PC-3 (cell line): ENCODE measurements at regions not wholly inside any gene's neighbourhood (a gene's known extent, or its start where the extent isn't known, plus 50 kb on each side); places are given as distances from the start of the nearest gene placed in this dataset.

ENCODE experiments used
- ATAC-seq: fragments of 200-7000 bp; cut with Tn5 transposase; 2 replicates; pipeline ENCODE4 v1.9.1; 2020; ENCODE audit warnings: mild to moderate bottlenecking, moderate library complexity
- BruUV-seq: library from RNA; stranded (reverse); fragments of 400-500 nt; replicated peaks from 2 replicates; lab custom pipeline; 2021; lab: Mats Ljungman, UMichigan
- CTCF ChIA-PET: fragments of 300-600 bp; sonication (Branson Sonifier 250); formaldehyde crosslinking; loops from one replicate; lab custom pipeline; 2022; ENCODE audit warnings: antibody characterized with exemption; lab: Charles Lee
- POLR2A ChIA-PET: fragments of 300-600 bp; sonication (Branson Sonifier 250); formaldehyde crosslinking; loops from one replicate; lab custom pipeline; 2022; ENCODE audit warnings: antibody characterized with exemption; ENCODE audit not compliant: unreplicated experiment; lab: Charles Lee
- DNase-seq: peaks from one replicate; pipeline ENCODE4 v3.0.0-alpha.2; 2015
- H2AFZ ChIP-seq: fragments of 300-600 bp; sonication (generic); 2 replicates; pipeline ENCODE4 v1.6.0; 2016; ENCODE audit warnings: antibody characterized with exemption, low read length
- H3F3A ChIP-seq: fragments of 300-600 bp; sonication (generic); one replicate; pipeline ENCODE4 v1.6.0; 2017; ENCODE audit warnings: antibody characterized with exemption, low read length, control low read depth, mild to moderate bottlenecking; ENCODE audit not compliant: unreplicated experiment
- H3K27ac ChIP-seq: fragments of 300-600 bp; sonication (generic); 2 replicates; pipeline ENCODE4 v1.5.1; 2016; ENCODE audit warnings: mild to moderate bottlenecking, low read length
- H3K27me3 ChIP-seq: fragments of 300-600 bp; sonication (generic); 2 replicates; pipeline ENCODE4 v1.6.1; 2016; ENCODE audit warnings: low read length, mixed read lengths
- H3K36me3 ChIP-seq: fragments of 300-600 bp; sonication (generic); 2 replicates; pipeline ENCODE4 v1.6.1; 2016; ENCODE audit warnings: low read depth, mixed run types, low read length, mixed read lengths
- H3K4me1 ChIP-seq: fragments of 300-600 bp; sonication (generic); 2 replicates; pipeline ENCODE4 v1.5.1; 2016; ENCODE audit warnings: low read length; ENCODE audit not compliant: insufficient read depth
- H3K4me2 ChIP-seq: fragments of 300-600 bp; sonication (generic); 2 replicates; pipeline ENCODE4 v1.6.0; 2016; ENCODE audit warnings: low read length
- H3K4me3 ChIP-seq: fragments of 300-600 bp; sonication (generic); 2 replicates; pipeline ENCODE4 v1.5.1; 2016; ENCODE audit warnings: mild to moderate bottlenecking, low read length, mixed read lengths
- H3K79me2 ChIP-seq: fragments of 300-600 bp; sonication (generic); 2 replicates; pipeline ENCODE4 v1.6.1; 2017; ENCODE audit warnings: low read length, mixed read lengths
- H3K9ac ChIP-seq: fragments of 300-600 bp; sonication (generic); 2 replicates; pipeline ENCODE4 v1.6.0; 2016; ENCODE audit warnings: mild to moderate bottlenecking, low read length
- H3K9me2 ChIP-seq: fragments of 300-600 bp; sonication (generic); replicated peaks from 2 replicates; pipeline ENCODE4 v1.6.1; 2016; ENCODE audit warnings: mixed run types, low read length, mixed read lengths
- H3K9me3 ChIP-seq: fragments of 300-600 bp; sonication (generic); 2 replicates; pipeline ENCODE4 v1.6.1; 2016; ENCODE audit warnings: low read length, mixed read lengths
- H4K20me1 ChIP-seq: fragments of 300-600 bp; sonication (generic); 2 replicates; pipeline ENCODE4 v1.6.1; 2016; ENCODE audit warnings: low read length, mixed read lengths
- EZH2 ChIP-seq: fragments of 300-600 bp; sonication (generic); IDR thresholded peaks from one replicate; pipeline ENCODE4 v1.6.1; 2017; ENCODE audit warnings: antibody characterized with exemption, mild to moderate bottlenecking, low read length; ENCODE audit not compliant: unreplicated experiment
- EZH2phosphoT487 ChIP-seq: fragments of 300-600 bp; sonication (generic); IDR thresholded peaks from 2 replicates; pipeline ENCODE4 v1.6.1; 2018; ENCODE audit warnings: mild to moderate bottlenecking, antibody characterized with exemption, low read length, borderline replicate concordance
- intact Hi-C: fragments of 100-400 bp; cut with micrococcal nuclease; formaldehyde crosslinking; loops from 2 replicates; pipeline ENCODE4 v1.9.0; 2023
- TF ChIP-seq, protein P1 (sequence below): fragments of 300-600 bp; sonication (generic); conservative IDR thresholded peaks from 2 replicates; pipeline ENCODE4 v1.5.1; 2017; ENCODE audit warnings: antibody characterized with exemption, low read depth, mild to moderate bottlenecking, low read length

DNA sequence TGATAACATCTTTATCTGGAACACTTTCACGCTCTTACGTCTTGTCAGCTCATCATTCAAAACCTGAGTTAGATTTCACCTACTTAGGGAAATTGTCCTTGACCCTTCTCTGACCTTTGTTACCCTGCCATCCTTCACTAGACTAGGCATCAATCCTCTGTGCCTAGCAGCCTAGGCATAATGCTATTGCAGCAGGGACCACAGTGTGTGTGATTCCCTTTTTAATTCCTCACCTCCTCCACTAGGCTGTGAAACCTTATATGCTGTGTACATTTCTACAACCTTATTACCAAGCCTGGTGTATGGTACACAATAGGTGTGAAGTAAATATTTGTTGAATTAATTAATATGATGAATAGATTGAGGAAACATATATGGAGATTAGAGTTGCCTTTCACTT, 66.7 kb upstream of the DEFB112 start:
- no TSS peak for BruUV-seq
- DNase-seq (no peak), ATAC-seq (no peak)
- Histone ChIP-seq H3K9me3 (no peaks in the 10 kb centered on the region), H4K20me1 (no peaks in the 10 kb centered on the region), H3K27ac (no peak overlapping the region), H3K4me2 (no peak overlapping the region), H3F3A (no peaks in the 10 kb centered on the region), H2AFZ (no peak overlapping the region), H3K4me3 (no peak overlapping the region), H3K4me1 (no peaks in the 10 kb centered on the region), H3K79me2 (no peaks in the 10 kb centered on the region), H3K9me2 (no peaks in the 10 kb centered on the region), H3K27me3 (peaks cover 43% of the 10 kb centered on the region), H3K9ac (no peak overlapping the region), H3K36me3 (no peaks in the 10 kb centered on the region)
- no peak for TF ChIP-seq EZH2
- intact Hi-C loops, result no loop called here
- ChIA-PET POLR2A (no interaction called here), CTCF (no interaction called here)

DNA sequence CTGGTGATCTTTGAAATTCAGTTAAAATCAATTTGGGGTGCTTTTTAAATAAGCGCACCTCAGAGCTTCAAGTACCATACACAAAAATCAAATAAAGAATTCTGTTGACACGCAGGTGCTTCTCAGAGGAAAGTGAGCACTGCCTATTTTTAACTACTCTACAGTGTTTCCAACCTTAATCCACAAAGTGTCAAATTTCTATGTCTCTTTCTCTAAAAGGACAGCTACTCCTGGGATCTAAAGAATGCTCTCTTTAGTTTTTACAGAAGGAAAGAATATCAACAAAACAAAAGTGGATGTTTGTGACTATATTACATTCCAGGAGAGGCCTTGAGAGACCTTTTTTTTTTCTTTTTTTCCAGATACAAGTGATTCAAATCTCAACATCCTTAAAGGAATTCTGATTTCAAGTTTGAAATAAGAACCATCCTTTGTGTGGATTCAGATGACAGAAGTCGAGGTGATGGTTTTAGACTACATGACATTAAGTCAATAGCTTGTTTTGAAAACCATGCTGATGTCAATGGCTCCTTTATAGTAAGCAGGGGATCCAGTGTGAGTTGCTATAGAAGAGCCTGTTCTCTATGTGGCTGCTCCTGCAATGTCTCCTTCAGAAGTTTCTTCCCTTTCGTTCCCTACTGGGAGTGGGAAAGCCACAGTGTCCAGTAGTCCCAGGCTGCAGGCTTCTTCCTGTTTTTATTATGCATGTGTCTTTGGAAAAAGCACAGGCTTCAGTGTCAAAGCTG, 67.2 kb upstream of the DEFB112 start:
- Histone ChIP-seq H3K4me2 (no peak overlapping the region), H3K9me2 (no peaks in the 10 kb centered on the region), H3K79me2 (no peaks in the 10 kb centered on the region), H3K9me3 (no peaks in the 10 kb centered on the region), H4K20me1 (no peaks in the 10 kb centered on the region), H3K4me1 (no peaks in the 10 kb centered on the region), H3K36me3 (no peaks in the 10 kb centered on the region), H3K9ac (no peak overlapping the region), H3K4me3 (no peak overlapping the region), H2AFZ (no peak overlapping the region), H3F3A (no peaks in the 10 kb centered on the region), H3K27me3 (peaks cover 39% of the 10 kb centered on the region), H3K27ac (no peak overlapping the region)
- BruUV-seq, result no TSS peak
- intact Hi-C loops, result no loop called here
- POLR2A ChIA-PET, result no interaction called here
- no peak for ATAC-seq
- CTCF ChIA-PET, result no interaction called here
- TF ChIP-seq EZH2 (no peak), EZH2phosphoT487 (no peak)
- TF ChIP-seq, protein P1, sequence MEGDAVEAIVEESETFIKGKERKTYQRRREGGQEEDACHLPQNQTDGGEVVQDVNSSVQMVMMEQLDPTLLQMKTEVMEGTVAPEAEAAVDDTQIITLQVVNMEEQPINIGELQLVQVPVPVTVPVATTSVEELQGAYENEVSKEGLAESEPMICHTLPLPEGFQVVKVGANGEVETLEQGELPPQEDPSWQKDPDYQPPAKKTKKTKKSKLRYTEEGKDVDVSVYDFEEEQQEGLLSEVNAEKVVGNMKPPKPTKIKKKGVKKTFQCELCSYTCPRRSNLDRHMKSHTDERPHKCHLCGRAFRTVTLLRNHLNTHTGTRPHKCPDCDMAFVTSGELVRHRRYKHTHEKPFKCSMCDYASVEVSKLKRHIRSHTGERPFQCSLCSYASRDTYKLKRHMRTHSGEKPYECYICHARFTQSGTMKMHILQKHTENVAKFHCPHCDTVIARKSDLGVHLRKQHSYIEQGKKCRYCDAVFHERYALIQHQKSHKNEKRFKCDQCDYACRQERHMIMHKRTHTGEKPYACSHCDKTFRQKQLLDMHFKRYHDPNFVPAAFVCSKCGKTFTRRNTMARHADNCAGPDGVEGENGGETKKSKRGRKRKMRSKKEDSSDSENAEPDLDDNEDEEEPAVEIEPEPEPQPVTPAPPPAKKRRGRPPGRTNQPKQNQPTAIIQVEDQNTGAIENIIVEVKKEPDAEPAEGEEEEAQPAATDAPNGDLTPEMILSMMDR, result no peak
- no peak for DNase-seq

DNA sequence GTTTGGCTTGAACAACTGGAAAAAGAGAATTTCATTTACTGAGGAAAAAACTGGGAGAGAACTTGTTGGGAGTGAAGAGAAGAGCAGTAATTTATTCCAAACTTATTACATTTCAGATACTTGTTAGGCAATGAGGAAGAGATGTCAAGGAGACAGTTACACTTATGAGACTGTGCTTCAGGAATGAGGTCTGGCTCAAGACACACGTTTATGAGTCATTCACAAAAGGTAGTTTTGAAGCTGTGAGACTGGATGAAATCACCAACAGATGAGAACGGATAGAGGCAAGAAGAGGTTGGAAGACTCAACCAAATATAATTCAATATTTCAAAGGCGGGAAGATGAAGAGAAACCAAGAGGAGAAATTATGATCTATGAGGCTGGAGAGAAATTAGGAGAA, 70.6 kb upstream of the DEFB112 start:
- Histone ChIP-seq H3K9me3 (no peaks in the 10 kb centered on the region), H3K27ac (no peak overlapping the region), H3K4me1 (no peaks in the 10 kb centered on the region), H3K9ac (no peak overlapping the region), H3K4me2 (no peak overlapping the region), H3K79me2 (no peaks in the 10 kb centered on the region), H4K20me1 (no peaks in the 10 kb centered on the region), H2AFZ (no peak overlapping the region), H3F3A (no peaks in the 10 kb centered on the region), H3K4me3 (no peak overlapping the region), H3K27me3 (peaks cover 44% of the 10 kb centered on the region), H3K36me3 (no peaks in the 10 kb centered on the region), H3K9me2 (no peaks in the 10 kb centered on the region)
- intact Hi-C loops, result no loop called here
- no TSS peak for BruUV-seq
- CTCF ChIA-PET, result no interaction called here
- POLR2A ChIA-PET, result no interaction called here
- DNase-seq (peak; percentile 41), ATAC-seq (no peak)
- no peak for TF ChIP-seq EZH2phosphoT487
- TF ChIP-seq EZH2, result no peak
- TF ChIP-seq, protein P1, result no peak
